Lower leg skin (tissue), 4 donors: ENCODE measurements at regions not wholly inside any gene's neighbourhood (a gene's known extent, or its start where the extent isn't known, plus 50 kb on each side); places are given as distances from the start of the nearest gene placed in this dataset.

Experiments used
- DNase-seq, 2 donors: peaks; one replicate each; pipeline ENCODE4 v3.0.0-alpha.2; 2019; ENCODE audit warnings: low spot score in 2 of 2
- H3K4me3 ChIP-seq: fragments of 200-600 bp; sonication (generic); 2 replicates; pipeline ENCODE4 v1.5.1; 2017; ENCODE audit warnings: mild to moderate bottlenecking, low read depth; ENCODE audit not compliant: poor library complexity, severe bottlenecking
- CTCF ChIP-seq, 3 donors: fragments of 450-650 bp; IDR thresholded peaks; one replicate each; pipeline ENCODE4 v1.5.1; 2016; ENCODE audit warnings: antibody characterized with exemption in 3 of 3, mild to moderate bottlenecking in 3 of 3, moderate library complexity in 2 of 3
- POLR2A ChIP-seq, 2 donors: fragments of 450-650 bp; IDR thresholded peaks; one replicate each; pipeline ENCODE4 v1.6.1; 2016 to 2017; ENCODE audit warnings: antibody characterized with exemption in 2 of 2, mild to moderate bottlenecking in 1 of 2, moderate library complexity in 1 of 2
- WGBS, 2 donors: methylation state at CpG; one replicate each; pipeline ENCODE4 v1.1.5; 2018; 5-methylcytosine and 5-hydroxymethylcytosine counted together
- intact Hi-C: fragments of 100-400 bp; cut with DNase I; formaldehyde crosslinking; loops from one replicate; pipeline ENCODE4 v1.15.0; 2023; ENCODE audit warnings: low total_unique reads

- intact Hi-C loops: loop anchor here (5.0 to 10.0 kb wide), 2 partner anchors 66 to 243 kb away; no protein-coding TSS in a partner anchor
- peak in 1 of 2 donors; percentile 85 for DNase-seq
- TF ChIP-seq CTCF (IDR thresholded peaks at IDR 0.05) (no peak), POLR2A (IDR thresholded peaks at IDR 0.05) (no peak)
- H3K4me3 ChIP-seq: no peak overlapping the region
- WGBS, 2 donors: 84 to 85% methylated on average over 20 to 21 of the region's 25 CpGs
These were observed 148.3 kb downstream of the SMAD6 start for GRCh38 chr15:66850078-66850991.

GRCh38 chr15:66850996-66851310 is 148.9 kb downstream of the SMAD6 start:
- DNase-seq: no peak
- TF ChIP-seq POLR2A (IDR thresholded peaks at IDR 0.05) (no peak), CTCF (IDR thresholded peaks at IDR 0.05) (no peak)
- intact Hi-C loops: loop anchor here (5.0 to 10.0 kb wide), 2 partner anchors 66 to 244 kb away; no protein-coding TSS in a partner anchor
- WGBS, 2 donors: 15 to 20% methylated on average over 6 of the region's 6 CpGs
- H3K4me3 ChIP-seq: no peak overlapping the region

- DNase-seq: peak; percentile 77 to 97
- no peak overlapping the region for H3K4me3 ChIP-seq
These were observed 149.5 kb downstream of the SMAD6 start for GRCh38 chr15:66851311-66852063.

GRCh38 chr15:66852064-66852905 is 150.2 kb downstream of the SMAD6 start:
- 92 to 94% methylated on average over 25 of the region's 25 CpGs for WGBS, 2 donors

More at GRCh38 chr15:66851311-66852063, 149.5 kb downstream of the SMAD6 start:
- intact Hi-C loops: loop anchor here (5.0 to 10.0 kb wide), 2 partner anchors 67 to 244 kb away; no protein-coding TSS in a partner anchor
- TF ChIP-seq POLR2A (IDR thresholded peaks at IDR 0.05) (no peak), CTCF (IDR thresholded peaks at IDR 0.05) (peak in 2 of 3 donors; percentile 66 to 95)
- WGBS, 2 donors: 13 to 27% methylated on average over 17 to 26 of the region's 26 CpGs

More at GRCh38 chr15:66852064-66852905, 150.2 kb downstream of the SMAD6 start:
- no peak for TF ChIP-seq CTCF (IDR thresholded peaks at IDR 0.05)
- no peak for TF ChIP-seq POLR2A (IDR thresholded peaks at IDR 0.05)
- intact Hi-C loops: loop anchor here (5.0 to 10.0 kb wide), 2 partner anchors 67 to 245 kb away; no protein-coding TSS in a partner anchor
- peak in 1 of 2 donors; percentile 76 for DNase-seq
- no peak overlapping the region for H3K4me3 ChIP-seq
